Adrenal gland (tissue), 9 donors: ENCODE measurements at regions not wholly inside any gene's neighbourhood (a gene's known extent, or its start where the extent isn't known, plus 50 kb on each side); places are given as distances from the start of the nearest gene placed in this dataset.

Experiments used
- DNase-seq, 7 donors: peaks; one replicate each; pipeline ENCODE4 v3.0.0-alpha.2; 2019 to 2020
- H3K27ac ChIP-seq, 5 donors: fragments of 200-600 bp; sonication (generic) in 4 of 5; 1 replicate in 3 of 5; 2 replicates in 2 of 5; pipeline versions ENCODE4 v1.5.1 to v1.8.0; 2016 to 2020; ENCODE audit warnings: mild to moderate bottlenecking in 1 of 5
- H3K27me3 ChIP-seq: fragments of 200-600 bp; 2 replicates; pipeline ENCODE4 v1.8.0; 2021
- H3K36me3 ChIP-seq, 2 donors: fragments of 200-600 bp; replicated peaks in 1 of 2; 1 replicate in 1 of 2; 2 replicates in 1 of 2; pipeline versions ENCODE4 v1.5.1 to v1.8.0; 2018 to 2022
- H3K4me1 ChIP-seq, 2 donors: fragments of 200-600 bp; replicated peaks in 1 of 2; 1 replicate in 1 of 2; 2 replicates in 1 of 2; pipeline versions ENCODE4 v1.5.1 to v1.8.0; 2018 to 2021
- H3K4me3 ChIP-seq, 4 donors: fragments of 200-600 bp; sonication (generic) in 3 of 4; one replicate each; pipeline ENCODE4 v1.5.1; 2016 to 2018
- H3K9me3 ChIP-seq, 3 donors: fragments of 200-600 bp; sonication (generic) in 1 of 3; replicated peaks in 1 of 3; 1 replicate in 2 of 3; 2 replicates in 1 of 3; pipeline versions ENCODE4 v1.5.1 to v1.8.0; 2016 to 2021
- POLR2A ChIP-seq, 2 donors: fragments of 450-650 bp; IDR thresholded peaks; one replicate each; pipeline ENCODE4 v1.6.1; 2017; ENCODE audit warnings: antibody characterized with exemption in 2 of 2, mild to moderate bottlenecking in 2 of 2, moderate library complexity in 1 of 2
- WGBS, 4 donors: extraction: QIAGEN DNeasy Blood & Tissue Kit in 2 of 4; methylation state at CpG; one replicate each; pipeline versions ENCODE4 v1.1.5 to v1.1.7; 2013 to 2017; 5-methylcytosine and 5-hydroxymethylcytosine counted together
- intact Hi-C, 2 donors: fragments of 100-400 bp; cut with DNase I; formaldehyde crosslinking; loops; one replicate each; pipeline versions ENCODE4 v1.14.1 to v1.15.0; 2022 to 2023
- TF ChIP-seq, protein P1 (sequence below), 6 experiments: fragments of 450-650 bp in 4 of 6; fragments of 200-600 bp in 2 of 6; sonication (generic) in 1 of 6; IDR thresholded peaks; 1 replicate in 5 of 6; 2 replicates in 1 of 6; pipeline versions ENCODE4 v1.5.1 to v1.8.0; 2016 to 2021; ENCODE audit warnings: antibody characterized with exemption in 6 of 6, mild to moderate bottlenecking in 2 of 6, moderate library complexity in 1 of 6
- donor health status: healthy with polysubstance abuse.
- donor health status: Bipolar disorder and iron deficiency.
- donor health status: DM: yes; HTN: yes; CAD: no.
- donor health status: DM: no; HTN: no; CAD: no.
- donor health status: DM: no; HTN: no; CAD: no.

DNA sequence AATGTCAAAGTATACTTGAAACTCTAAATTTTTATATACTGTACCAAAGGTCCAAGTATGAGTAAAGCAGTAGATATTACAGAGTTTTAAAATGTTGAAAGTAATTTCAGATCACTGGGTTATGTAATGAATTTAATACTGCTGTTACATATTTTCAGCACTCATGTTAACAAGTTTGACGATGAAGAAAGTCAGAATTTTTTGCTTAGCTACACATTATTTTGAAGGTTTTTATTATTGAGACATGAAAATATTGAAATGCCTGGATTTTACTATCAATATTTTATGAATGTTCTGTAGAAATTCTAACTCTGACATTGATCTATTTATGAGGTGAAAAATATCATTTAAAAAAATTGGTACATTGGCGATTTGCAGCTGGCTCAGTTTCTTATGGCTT is 1030.3 kb downstream of the FSCB start:
- Histone ChIP-seq H3K36me3 (no peaks in the 10 kb centered on the region), H3K27me3 (no peaks in the 10 kb centered on the region), H3K9me3 (no peaks in the 10 kb centered on the region), H3K27ac (no peak overlapping the region), H3K4me1 (no peaks in the 10 kb centered on the region), H3K4me3 (no peak overlapping the region)
- intact Hi-C loops = no loop called here
- DNase-seq = no peak
- 80 to 85% (median 81%) methylated on average over 2 of the region's 2 CpGs for WGBS, 4 donors
- TF ChIP-seq, protein P1, sequence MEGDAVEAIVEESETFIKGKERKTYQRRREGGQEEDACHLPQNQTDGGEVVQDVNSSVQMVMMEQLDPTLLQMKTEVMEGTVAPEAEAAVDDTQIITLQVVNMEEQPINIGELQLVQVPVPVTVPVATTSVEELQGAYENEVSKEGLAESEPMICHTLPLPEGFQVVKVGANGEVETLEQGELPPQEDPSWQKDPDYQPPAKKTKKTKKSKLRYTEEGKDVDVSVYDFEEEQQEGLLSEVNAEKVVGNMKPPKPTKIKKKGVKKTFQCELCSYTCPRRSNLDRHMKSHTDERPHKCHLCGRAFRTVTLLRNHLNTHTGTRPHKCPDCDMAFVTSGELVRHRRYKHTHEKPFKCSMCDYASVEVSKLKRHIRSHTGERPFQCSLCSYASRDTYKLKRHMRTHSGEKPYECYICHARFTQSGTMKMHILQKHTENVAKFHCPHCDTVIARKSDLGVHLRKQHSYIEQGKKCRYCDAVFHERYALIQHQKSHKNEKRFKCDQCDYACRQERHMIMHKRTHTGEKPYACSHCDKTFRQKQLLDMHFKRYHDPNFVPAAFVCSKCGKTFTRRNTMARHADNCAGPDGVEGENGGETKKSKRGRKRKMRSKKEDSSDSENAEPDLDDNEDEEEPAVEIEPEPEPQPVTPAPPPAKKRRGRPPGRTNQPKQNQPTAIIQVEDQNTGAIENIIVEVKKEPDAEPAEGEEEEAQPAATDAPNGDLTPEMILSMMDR (IDR thresholded peaks at IDR 0.05) = no peak
- TF ChIP-seq POLR2A (IDR thresholded peaks at IDR 0.05) = no peak

- Histone ChIP-seq H3K27ac (no peak overlapping the region), H3K36me3 (no peaks in the 10 kb centered on the region), H3K4me3 (no peak overlapping the region), H3K27me3 (no peaks in the 10 kb centered on the region), H3K9me3 (no peaks in the 10 kb centered on the region), H3K4me1 (no peaks in the 10 kb centered on the region)
- no peak for DNase-seq
- TF ChIP-seq, protein P1 (IDR thresholded peaks at IDR 0.05) = no peak
- TF ChIP-seq POLR2A (IDR thresholded peaks at IDR 0.05) = no peak
- intact Hi-C loops = no loop called here
Observed at GRCh38 chr14:43475757-43476156, 1031.3 kb downstream of the FSCB start.

GRCh38 chr14:43471595-43471994 is 1035.5 kb downstream of the FSCB start:
- Histone ChIP-seq H3K27ac (no peak overlapping the region), H3K36me3 (no peaks in the 10 kb centered on the region), H3K4me1 (no peaks in the 10 kb centered on the region), H3K4me3 (no peak overlapping the region), H3K27me3 (no peaks in the 10 kb centered on the region), H3K9me3 (no peaks in the 10 kb centered on the region)
- TF ChIP-seq, protein P1 (IDR thresholded peaks at IDR 0.05) = no peak
- TF ChIP-seq POLR2A (IDR thresholded peaks at IDR 0.05) = no peak
- no peak for DNase-seq
- intact Hi-C loops = no loop called here
- 77 to 86% (median 79%) methylated on average over 1 of the region's 1 CpG for WGBS, 4 donors

DNA sequence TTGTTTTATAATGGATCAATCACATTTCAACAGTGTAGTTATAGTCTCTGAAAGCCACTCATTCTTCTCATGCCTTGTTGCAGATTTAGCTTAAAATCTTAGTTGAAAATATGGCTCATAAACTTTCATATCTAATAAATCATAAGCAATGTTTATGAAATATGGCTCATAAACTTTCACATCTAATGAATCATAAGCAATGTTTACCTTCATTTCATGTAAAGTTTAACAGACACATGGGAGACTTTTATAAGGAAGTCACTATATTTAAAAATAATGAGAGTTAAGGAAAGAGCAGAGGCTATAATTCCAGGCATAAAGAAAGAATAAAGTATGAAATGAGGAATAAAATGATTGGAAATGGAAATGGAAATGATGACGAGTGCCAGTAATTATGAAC is 1042.1 kb downstream of the FSCB start:
- no peak for DNase-seq
- Histone ChIP-seq H3K4me3 (no peak overlapping the region), H3K27me3 (no peaks in the 10 kb centered on the region), H3K4me1 (no peaks in the 10 kb centered on the region), H3K9me3 (no peaks in the 10 kb centered on the region), H3K36me3 (no peaks in the 10 kb centered on the region), H3K27ac (no peak overlapping the region)
- TF ChIP-seq, protein P1 (IDR thresholded peaks at IDR 0.05) = no peak
- no peak for TF ChIP-seq POLR2A (IDR thresholded peaks at IDR 0.05)
- intact Hi-C loops = no loop called here
- WGBS, 4 donors = 65 to 93% (median 79%) methylated on average over 1 of the region's 1 CpG
